GM18873 (cell line): ENCODE measurements at regions not wholly inside any gene's neighbourhood (a gene's known extent, or its start where the extent isn't known, plus 50 kb on each side); places are given as distances from the start of the nearest gene placed in this dataset.

Source experiments
- ATAC-seq: cut with Tn5 transposase; IDR thresholded peaks from one replicate; pipeline ENCODE4 v1.9.1; 2021; ENCODE audit warnings: mild to moderate bottlenecking, moderate library complexity, moderate number of reproducible peaks; ENCODE audit not compliant: unreplicated experiment, low FRiP score

DNA sequence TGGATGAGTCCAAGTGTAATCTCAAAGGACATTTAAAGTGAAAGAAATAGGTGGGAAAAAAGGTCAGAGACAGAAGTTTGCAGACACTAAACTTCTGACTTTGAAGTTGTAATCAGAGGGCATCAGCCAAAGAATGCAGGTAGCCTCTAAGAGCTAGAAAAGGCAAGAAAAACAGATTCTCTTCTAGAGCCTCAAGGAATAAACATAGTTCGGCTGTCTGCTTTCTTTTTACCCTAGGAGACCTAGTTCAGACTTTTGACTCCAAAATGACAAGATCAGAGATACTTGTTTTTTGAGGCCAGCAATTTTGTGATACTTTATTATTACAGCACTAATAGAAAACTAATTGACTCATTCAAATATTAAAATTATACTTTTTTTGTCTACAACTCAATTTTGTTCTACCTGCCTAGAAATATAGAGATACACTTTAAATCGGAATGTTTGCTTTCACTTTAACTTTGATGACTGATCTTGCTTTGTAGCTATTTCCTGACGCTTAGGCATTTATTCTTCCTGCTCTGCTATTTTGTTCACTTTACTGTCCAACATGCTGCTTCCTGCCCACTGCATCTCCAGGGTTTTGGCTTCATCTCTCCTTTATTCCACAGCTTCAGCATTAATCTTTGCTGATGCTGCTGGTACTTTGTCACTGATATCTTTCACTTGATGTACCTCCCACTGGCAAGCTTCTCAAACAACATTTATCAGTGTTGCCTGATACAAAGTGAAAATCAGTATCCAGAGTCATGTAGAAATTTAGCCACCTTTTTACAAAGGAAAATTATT is 272.5 kb downstream of the DSEL start:
- no peak for ATAC-seq

GRCh38 chr18:67242001-67242400 is 274.5 kb downstream of the DSEL start:
- ATAC-seq: no peak

DNA sequence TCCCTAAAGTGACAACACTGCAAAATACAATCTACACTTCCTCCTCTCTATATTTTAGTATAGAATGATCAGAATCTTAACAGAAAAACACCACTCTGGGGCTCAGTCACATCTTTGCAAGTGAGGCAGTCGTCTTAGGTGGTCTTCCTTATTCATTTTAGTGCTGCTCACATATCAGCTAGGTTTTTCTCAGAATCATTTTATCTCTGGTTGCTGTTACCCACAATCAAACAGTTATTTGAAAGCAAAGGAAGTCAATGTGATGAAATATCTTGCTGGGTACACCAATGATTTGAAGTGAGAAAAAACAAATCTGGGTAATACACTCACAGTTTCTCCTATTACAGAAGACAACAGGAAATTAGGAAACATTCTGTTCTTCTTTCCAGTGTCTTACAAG is 275.2 kb downstream of the DSEL start:
- no peak for ATAC-seq

- no peak for ATAC-seq
Measured at GRCh38 chr18:67239826-67240225, 276.7 kb downstream of the DSEL start.

- no peak for ATAC-seq
Measured at GRCh38 chr18:67232991-67233390, 283.5 kb downstream of the DSEL start.

DNA sequence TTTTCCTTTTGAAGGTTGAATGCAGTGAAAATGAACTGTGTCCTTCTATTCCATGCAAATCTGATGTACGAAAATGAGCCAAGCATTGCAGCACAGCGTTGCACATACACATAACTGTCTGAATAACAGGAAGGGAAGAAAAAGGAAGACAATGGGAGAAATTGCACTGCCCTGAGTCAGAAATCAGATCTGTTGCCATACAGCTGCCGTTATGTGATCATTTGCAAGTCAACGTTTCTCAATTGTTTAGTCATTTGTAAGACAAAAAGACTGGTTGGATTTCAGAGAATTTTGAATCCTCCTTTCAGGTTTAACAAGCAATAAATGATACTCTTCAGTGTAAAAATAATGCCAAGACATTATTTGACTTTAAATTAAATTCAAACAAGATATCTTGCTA is 284.1 kb downstream of the DSEL start:
- ATAC-seq: no peak

- no peak for ATAC-seq
Measured at GRCh38 chr18:67222887-67223286, 293.6 kb downstream of the DSEL start.

DNA sequence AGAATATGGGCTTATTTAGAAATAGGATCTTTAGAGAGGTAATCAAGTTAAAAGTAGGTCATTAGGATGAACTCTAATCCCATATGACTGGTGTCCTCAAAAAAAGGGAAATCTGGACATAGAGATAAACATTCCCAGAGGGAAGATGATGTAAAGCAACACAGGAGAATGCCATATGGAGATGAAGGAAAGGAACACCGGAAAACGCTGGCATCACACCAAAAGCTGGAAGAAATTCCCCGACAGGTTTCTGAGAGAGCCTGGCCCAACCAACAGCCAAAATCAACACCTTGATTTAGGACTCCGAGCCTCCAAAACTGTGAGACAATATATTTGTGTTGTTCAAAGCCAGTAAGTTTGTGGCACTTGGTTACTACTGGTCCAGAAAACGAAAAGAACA is 296.7 kb downstream of the DSEL start:
- no peak for ATAC-seq

DNA sequence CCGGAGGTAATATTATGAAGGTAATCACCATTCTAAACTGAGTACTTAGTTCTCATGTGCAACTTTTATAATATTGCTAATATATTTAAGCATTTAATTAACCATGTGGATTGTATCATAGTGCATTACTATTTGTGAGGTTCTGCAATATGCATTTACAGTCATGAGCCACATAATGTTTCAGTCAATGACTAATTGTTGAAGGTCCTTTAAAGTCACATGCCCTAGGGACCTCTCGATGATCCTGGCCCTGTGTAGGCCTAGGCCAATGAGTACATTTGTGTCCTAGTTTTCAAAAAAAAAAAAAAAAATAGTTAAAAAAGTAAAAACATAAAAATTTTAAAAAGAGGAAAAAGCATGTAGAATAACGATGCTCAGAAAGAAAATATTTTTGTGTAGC is 298.0 kb downstream of the DSEL start:
- no peak for ATAC-seq

DNA sequence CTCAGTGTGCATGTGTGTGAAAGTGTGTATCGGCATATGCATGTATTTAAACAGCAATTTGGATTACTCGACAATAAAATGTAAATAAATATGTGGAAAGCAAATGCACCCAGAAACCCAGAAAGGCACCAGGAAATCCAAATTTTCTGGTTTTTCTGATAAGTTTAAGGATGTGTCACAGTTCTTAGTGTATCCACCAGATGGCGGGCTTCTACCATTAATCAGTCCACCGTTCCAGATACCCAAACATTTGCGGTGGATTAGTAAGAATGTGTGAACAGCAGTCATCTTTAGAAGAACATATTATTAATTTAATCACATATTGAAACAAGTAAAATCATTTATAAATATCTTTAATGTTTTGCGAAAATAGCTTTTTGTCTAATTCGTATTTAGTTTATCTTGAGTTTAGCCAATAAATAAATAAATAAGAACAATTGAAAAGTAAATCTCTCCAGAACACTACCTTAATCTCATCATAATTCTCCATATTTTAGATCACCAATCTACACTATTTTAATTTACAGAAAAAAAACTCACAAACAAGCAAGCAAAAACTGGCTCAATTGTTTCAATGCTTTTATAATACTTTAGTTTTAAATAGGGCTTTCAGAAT is 298.9 kb downstream of the DSEL start:
- ATAC-seq: peak; percentile 87

DNA sequence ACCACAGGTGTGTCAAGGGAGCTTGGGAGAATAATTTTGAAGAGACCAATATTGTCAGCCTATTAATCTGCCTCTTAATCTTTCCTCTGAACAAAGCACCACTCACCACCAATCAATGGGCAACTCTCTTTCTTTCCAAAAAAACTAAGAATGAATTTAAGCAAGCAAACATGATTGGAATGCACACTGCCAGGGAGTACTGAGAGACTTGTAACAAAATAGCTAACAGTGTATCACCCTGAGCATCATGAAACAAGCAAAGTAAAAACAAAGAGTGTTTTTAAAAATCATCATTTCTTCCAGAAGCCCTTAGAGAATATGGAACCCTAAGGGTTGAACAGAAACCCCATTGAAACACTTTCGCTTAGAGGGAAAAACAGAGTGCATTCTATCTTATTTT is 299.7 kb downstream of the DSEL start:
- no peak for ATAC-seq

GRCh38 chr18:67215686-67216085 is 300.8 kb downstream of the DSEL start:
- no peak for ATAC-seq

GRCh38 chr18:67211646-67212045 is 304.9 kb downstream of the DSEL start:
- no peak for ATAC-seq

GRCh38 chr18:67200665-67201064 is 315.9 kb downstream of the DSEL start:
- no peak for ATAC-seq

DNA sequence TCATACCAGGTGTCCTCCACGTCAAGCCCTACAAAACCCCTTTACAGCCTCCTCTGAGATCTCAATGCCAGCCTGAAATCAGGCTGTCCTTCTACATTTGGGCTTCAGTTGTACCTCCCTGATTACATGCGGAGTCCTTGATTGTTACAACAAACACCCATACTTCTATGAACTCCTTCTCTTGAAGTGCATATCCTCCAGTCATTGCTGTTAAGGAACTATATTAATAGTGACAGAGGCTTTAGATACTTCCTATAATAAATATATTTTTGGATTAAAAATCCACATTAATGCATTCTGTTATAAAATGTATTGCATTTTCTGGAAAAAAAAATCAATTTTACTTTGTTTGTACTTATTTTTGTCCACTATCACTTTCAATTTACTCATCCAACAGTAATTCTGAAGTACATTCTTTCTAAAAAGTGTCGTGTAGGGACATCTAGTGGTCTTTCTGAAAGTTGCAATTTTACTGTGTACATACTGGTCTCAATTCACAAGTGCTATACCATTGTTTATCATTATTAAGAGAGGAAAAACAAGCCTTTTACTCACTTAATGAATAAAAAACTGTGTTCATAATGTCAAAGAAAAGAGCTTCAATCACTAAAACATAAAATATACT is 316.4 kb downstream of the DSEL start:
- ATAC-seq: peak; percentile 91

GRCh38 chr18:67194886-67195285 is 321.6 kb downstream of the DSEL start:
- ATAC-seq: no peak

DNA sequence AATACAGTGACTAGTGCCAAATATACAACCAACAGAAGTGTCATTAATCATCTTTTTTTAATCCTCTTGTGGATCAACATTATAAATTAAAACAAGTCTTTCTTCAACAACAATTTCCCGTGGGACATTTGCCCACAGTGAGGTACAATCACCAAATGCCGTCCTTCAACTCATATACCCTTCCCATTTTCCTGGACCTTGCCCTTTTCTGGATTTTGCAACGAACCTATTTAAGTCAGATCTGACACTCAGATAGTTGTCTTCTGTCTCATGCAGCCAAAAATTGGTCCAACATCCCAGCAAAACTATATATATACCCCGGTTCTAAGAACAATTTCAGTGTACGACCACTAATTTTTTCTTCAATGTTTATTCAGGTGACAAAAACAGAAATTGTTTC is 324.0 kb downstream of the DSEL start:
- no peak for ATAC-seq

- ATAC-seq: no peak
Measured at GRCh38 chr18:67183398-67183797, 333.1 kb downstream of the DSEL start.

DNA sequence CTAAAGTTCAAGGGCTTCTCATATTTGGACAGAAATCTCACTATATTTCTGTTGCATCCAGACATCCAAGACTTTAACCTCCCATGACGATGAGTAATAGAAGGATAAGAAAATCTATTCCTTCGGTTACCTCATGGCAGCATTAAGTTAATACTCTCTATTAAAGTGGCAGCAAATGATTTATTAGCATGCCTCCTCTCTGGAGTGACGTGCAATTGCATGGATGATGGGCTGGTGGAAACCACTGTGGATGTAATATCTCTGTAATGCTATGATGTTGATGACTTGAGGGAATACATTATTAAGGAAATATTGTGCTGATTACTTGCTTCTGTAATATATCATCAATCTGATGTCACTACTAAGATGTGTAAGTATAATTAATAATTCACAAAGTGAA is 336.8 kb downstream of the DSEL start:
- no peak for ATAC-seq

- no peak for ATAC-seq
Measured at GRCh38 chr18:67159662-67160061, 356.9 kb downstream of the DSEL start.

GRCh38 chr18:67154979-67155378 is 361.5 kb downstream of the DSEL start:
- ATAC-seq: no peak

GRCh38 chr18:67151366-67151765 is 365.2 kb downstream of the DSEL start:
- no peak for ATAC-seq
